Endodermal cell (in vitro differentiated cells): ENCODE measurements at regions not wholly inside any gene's neighbourhood (a gene's known extent, or its start where the extent isn't known, plus 50 kb on each side); places are given as distances from the start of the nearest gene placed in this dataset.

Experiments used
- DNase-seq: peaks from one replicate; pipeline ENCODE4 v3.0.0-alpha.2; 2017
- H3K27ac ChIP-seq: 2 replicates; pipeline ENCODE4 v1.5.1; 2013; ENCODE audit warnings: mild to moderate bottlenecking, low read depth, low read length, moderate library complexity
- H3K27me3 ChIP-seq: 2 replicates; pipeline ENCODE4 v1.6.1; 2013; ENCODE audit warnings: mild to moderate bottlenecking, low read length, moderate library complexity; ENCODE audit not compliant: insufficient read depth, control insufficient read depth, poor library complexity, severe bottlenecking
- H3K36me3 ChIP-seq: 2 replicates; pipeline ENCODE4 v1.7.0; 2013; ENCODE audit warnings: mild to moderate bottlenecking, low read length, moderate library complexity; ENCODE audit not compliant: control insufficient read depth, insufficient read depth
- H3K4me1 ChIP-seq: one replicate; pipeline ENCODE4 v1.7.0; 2013; ENCODE audit warnings: low read length; ENCODE audit not compliant: control insufficient read depth, insufficient read depth
- H3K4me3 ChIP-seq: 2 replicates; pipeline ENCODE4 v1.5.1; 2013; ENCODE audit warnings: mild to moderate bottlenecking, low read length, moderate library complexity
- H3K9ac ChIP-seq: 2 replicates; pipeline ENCODE4 v1.6.1; 2013; ENCODE audit warnings: mild to moderate bottlenecking, low read length, moderate library complexity; ENCODE audit not compliant: poor library complexity, severe bottlenecking; ENCODE audit errors: extremely low read depth
- H3K9me3 ChIP-seq: 2 replicates; pipeline ENCODE4 v1.6.1; 2013; ENCODE audit warnings: mild to moderate bottlenecking, low read length, moderate library complexity; ENCODE audit not compliant: control insufficient read depth
- H3K27ac Mint-ChIP-seq: 2 replicates; pipeline ENCODE4 v1.8.0; 2020; ENCODE audit warnings: mixed read lengths
- H3K27me3 Mint-ChIP-seq: 2 replicates; pipeline ENCODE4 v1.8.0; 2021; ENCODE audit warnings: mild to moderate bottlenecking, mixed read lengths; ENCODE audit not compliant: insufficient read depth
- H3K36me3 Mint-ChIP-seq: 2 replicates; pipeline ENCODE4 v1.8.0; 2020; ENCODE audit warnings: low read depth, mixed read lengths
- H3K4me1 Mint-ChIP-seq: 2 replicates; pipeline ENCODE4 v1.8.0; 2020; ENCODE audit warnings: mixed read lengths
- H3K4me3 Mint-ChIP-seq: 2 replicates; pipeline ENCODE4 v1.8.0; 2020; ENCODE audit warnings: mild to moderate bottlenecking, moderate library complexity, mixed read lengths
- H3K9me3 Mint-ChIP-seq: 2 replicates; pipeline ENCODE4 v1.8.0; 2020; ENCODE audit warnings: mild to moderate bottlenecking, mixed read lengths
- WGBS, 2 experiments: methylation state at CpG; one replicate each; pipeline versions ENCODE4 v1.1.5 to v1.1.7; 2013; ENCODE audit warnings: missing lambda C conversion rate in 2 of 2, mixed read lengths in 1 of 2; ENCODE audit not compliant: insufficient coverage in 1 of 2, insufficient read length in 1 of 2; 5-methylcytosine and 5-hydroxymethylcytosine counted together
- TF ChIP-seq, protein P1 (sequence below): fragments of 200-600 bp; sonication (generic); conservative IDR thresholded peaks from 2 replicates; pipeline ENCODE4 v1.5.0; 2021; ENCODE audit warnings: antibody characterized with exemption, mild to moderate bottlenecking

DNA sequence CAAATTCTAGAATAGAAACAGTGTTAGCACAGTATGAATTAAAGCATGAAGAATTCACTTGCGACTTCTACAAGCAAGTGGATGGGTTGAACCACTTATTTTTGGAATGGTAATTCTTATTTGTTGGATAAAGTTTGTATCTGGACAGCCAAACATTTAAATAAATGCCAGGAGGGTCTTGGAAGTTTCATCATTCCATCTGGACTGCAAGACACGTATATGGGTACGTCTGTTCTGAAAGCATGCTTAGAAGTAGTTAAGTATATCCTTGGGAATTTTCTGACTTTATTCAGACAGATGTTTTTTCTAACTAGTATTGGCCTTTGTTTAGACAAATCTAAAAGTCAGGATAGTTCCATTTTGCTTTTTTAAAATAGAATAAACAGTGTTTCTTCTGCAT, 77.5 kb upstream of the CASK start:
- Mint-ChIP-seq H3K4me1 (no peaks in the 10 kb centered on the region), H3K9me3 (peaks cover 40% of the 10 kb centered on the region), H3K27ac (no peak overlapping the region), H3K36me3 (no peaks in the 10 kb centered on the region), H3K27me3 (no peaks in the 10 kb centered on the region), H3K4me3 (no peak overlapping the region)
- Histone ChIP-seq H3K9me3 (no peaks in the 10 kb centered on the region), H3K27ac (no peak overlapping the region), H3K9ac (no peak overlapping the region), H3K4me3 (no peak overlapping the region), H3K27me3 (no peaks in the 10 kb centered on the region), H3K4me1 (no peaks in the 10 kb centered on the region), H3K36me3 (no peaks in the 10 kb centered on the region)
- 87 to 100% methylated on average over 1 to 3 of the region's 3 CpGs for WGBS, 2 experiments
- TF ChIP-seq, protein P1, sequence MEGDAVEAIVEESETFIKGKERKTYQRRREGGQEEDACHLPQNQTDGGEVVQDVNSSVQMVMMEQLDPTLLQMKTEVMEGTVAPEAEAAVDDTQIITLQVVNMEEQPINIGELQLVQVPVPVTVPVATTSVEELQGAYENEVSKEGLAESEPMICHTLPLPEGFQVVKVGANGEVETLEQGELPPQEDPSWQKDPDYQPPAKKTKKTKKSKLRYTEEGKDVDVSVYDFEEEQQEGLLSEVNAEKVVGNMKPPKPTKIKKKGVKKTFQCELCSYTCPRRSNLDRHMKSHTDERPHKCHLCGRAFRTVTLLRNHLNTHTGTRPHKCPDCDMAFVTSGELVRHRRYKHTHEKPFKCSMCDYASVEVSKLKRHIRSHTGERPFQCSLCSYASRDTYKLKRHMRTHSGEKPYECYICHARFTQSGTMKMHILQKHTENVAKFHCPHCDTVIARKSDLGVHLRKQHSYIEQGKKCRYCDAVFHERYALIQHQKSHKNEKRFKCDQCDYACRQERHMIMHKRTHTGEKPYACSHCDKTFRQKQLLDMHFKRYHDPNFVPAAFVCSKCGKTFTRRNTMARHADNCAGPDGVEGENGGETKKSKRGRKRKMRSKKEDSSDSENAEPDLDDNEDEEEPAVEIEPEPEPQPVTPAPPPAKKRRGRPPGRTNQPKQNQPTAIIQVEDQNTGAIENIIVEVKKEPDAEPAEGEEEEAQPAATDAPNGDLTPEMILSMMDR: no peak
- DNase-seq: no peak

DNA sequence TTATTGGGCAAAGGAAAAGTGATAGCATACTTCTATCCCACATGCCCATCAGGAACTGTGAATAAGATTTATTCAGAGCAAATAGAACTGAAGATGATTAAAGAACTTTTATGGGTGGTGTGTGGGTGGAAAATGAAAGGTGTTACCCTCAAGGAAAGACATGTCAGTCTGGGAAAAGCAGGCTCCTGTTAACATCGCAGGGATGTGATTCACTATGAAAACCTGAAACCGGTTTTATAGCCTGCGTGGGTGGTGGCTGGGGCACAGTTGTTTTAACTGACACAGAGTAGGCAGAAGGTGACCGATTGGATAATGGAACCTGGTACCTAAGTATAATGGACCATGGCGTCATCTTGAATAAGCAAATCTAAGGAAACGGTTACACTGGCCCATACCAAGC, 61.3 kb upstream of the CASK start:
- 91 to 93% methylated on average over 2 to 6 of the region's 6 CpGs for WGBS, 2 experiments
- Histone ChIP-seq H3K9me3 (no peaks in the 10 kb centered on the region), H3K4me3 (no peak overlapping the region), H3K9ac (no peak overlapping the region), H3K36me3 (no peaks in the 10 kb centered on the region), H3K27me3 (no peaks in the 10 kb centered on the region), H3K27ac (no peak overlapping the region), H3K4me1 (no peaks in the 10 kb centered on the region)
- Mint-ChIP-seq H3K27ac (no peak overlapping the region), H3K36me3 (no peaks in the 10 kb centered on the region), H3K4me3 (no peak overlapping the region), H3K9me3 (peaks cover 26% of the 10 kb centered on the region), H3K4me1 (no peaks in the 10 kb centered on the region), H3K27me3 (no peaks in the 10 kb centered on the region)
- no peak for DNase-seq
- TF ChIP-seq, protein P1: no peak

DNA sequence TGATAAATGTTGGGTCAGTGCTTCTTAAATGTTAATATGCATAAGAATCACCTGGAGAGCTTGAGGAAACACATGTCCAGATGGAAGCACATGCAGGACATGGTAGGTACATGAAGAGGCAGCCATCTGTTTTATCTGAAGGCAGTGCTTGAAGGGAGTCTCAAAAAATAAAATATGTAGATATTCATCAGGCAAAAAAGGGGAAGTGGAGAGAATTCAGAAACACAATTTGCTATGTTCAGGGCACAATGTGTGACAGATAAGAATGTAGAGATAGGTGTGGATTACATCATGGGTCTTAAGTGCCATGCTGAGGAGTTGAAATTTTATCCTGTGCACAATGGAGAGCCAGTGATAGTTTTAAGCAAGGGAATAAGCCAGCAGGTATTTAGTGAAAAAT, 59.6 kb upstream of the CASK start:
- no peak for DNase-seq
- Mint-ChIP-seq H3K27me3 (no peaks in the 10 kb centered on the region), H3K4me1 (no peaks in the 10 kb centered on the region)

More for the DNA sequence above, 59.6 kb upstream of the CASK start:
- no peaks in the 10 kb centered on the region for H3K27me3 ChIP-seq
- H3K27ac ChIP-seq: no peak overlapping the region
- no peak overlapping the region for H3K4me3 ChIP-seq
- H3K9me3 Mint-ChIP-seq: peaks cover 31% of the 10 kb centered on the region
- no peaks in the 10 kb centered on the region for H3K9me3 ChIP-seq
- H3K36me3 Mint-ChIP-seq: no peaks in the 10 kb centered on the region
- H3K9ac ChIP-seq: no peak overlapping the region
- TF ChIP-seq, protein P1: no peak
- H3K4me1 ChIP-seq: no peaks in the 10 kb centered on the region
- no peaks in the 10 kb centered on the region for H3K36me3 ChIP-seq
- no peak overlapping the region for H3K4me3 Mint-ChIP-seq
- no peak overlapping the region for H3K27ac Mint-ChIP-seq
